ENCODE measurements at regions not wholly inside any gene's neighbourhood (a gene's known extent, or its start where the extent isn't known, plus 50 kb on each side); places are given as distances from the start of the nearest gene placed in this dataset.

- DNase-seq (ENCODE audit: low read depth): no peak
- TF ChIP-seq CTCF (conservative IDR thresholded peaks at IDR 0.05; ENCODE audit: low read length): no peak
- H3K4me3 ChIP-seq (ENCODE audit: low read length): no peak overlapping the region
Measured at GRCh38 chr15:47824147-47824546, 106.8 kb downstream of the SEMA6D start.

GRCh38 chr15:47829667-47830066, 112.4 kb downstream of the SEMA6D start:
- DNase-seq (ENCODE audit: low read depth): no peak
- no peak overlapping the region for H3K4me3 ChIP-seq (ENCODE audit: low read length)
- no peak for TF ChIP-seq CTCF (conservative IDR thresholded peaks at IDR 0.05; ENCODE audit: low read length)

DNA sequence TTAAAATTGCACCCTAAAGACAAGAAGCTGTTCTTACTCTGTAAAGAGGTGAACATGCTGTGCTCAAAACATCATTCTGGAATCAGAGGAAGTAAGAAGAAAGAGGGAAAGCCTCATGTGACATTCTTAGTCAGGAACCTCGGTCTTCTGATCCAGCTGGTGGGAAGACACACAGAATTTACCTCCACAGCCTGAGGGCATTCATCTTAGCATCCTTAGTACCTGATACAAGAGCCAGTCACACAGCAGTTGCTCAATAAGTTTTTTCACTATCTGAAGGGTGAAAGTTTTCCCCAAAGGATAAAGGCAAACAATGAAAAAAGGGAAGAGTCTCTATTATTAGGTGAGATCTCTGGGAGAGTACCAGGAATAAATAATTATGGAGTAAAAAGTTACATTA, 116.8 kb downstream of the SEMA6D start:
- TF ChIP-seq CTCF (conservative IDR thresholded peaks at IDR 0.05; ENCODE audit: low read length): no peak

GRCh38 chr15:47839233-47839825, 122.0 kb downstream of the SEMA6D start:
- DNase-seq (ENCODE audit: low read depth): no peak
- TF ChIP-seq CTCF (conservative IDR thresholded peaks at IDR 0.05; ENCODE audit: low read length): no peak
- H3K4me3 ChIP-seq (ENCODE audit: low read length): no peak overlapping the region

More for the DNA sequence above, 116.8 kb downstream of the SEMA6D start:
- H3K4me3 ChIP-seq (ENCODE audit: low read length): no peak overlapping the region
- no peak for DNase-seq (ENCODE audit: low read depth)

GRCh38 chr15:47843124-47843663, 125.9 kb downstream of the SEMA6D start:
- no peak for DNase-seq (ENCODE audit: low read depth)
- TF ChIP-seq CTCF (conservative IDR thresholded peaks at IDR 0.05; ENCODE audit: low read length): no peak
- no peak overlapping the region for H3K4me3 ChIP-seq (ENCODE audit: low read length)

DNA sequence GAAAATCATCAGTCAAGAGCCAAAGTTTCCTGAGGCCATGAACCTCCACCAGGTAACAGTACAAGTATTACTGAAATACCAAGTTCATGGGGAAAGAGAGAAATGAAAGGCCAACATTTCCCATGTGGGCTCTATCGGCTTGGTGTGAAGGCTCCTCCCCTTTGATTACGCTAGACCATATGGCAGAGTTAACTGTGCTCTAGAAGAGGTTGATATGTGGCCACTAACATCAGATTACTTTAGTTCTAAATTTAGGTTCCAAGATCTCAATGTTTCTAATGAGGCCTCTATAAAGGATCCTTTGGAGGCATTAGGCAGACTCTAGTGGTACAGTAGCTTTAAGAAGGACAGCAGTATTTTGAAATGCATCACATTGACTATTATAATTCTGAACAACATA, 127.1 kb downstream of the SEMA6D start:
- H3K4me3 ChIP-seq (ENCODE audit: low read length): no peak overlapping the region
- no peak for TF ChIP-seq CTCF (conservative IDR thresholded peaks at IDR 0.05; ENCODE audit: low read length)
- DNase-seq (ENCODE audit: low read depth): no peak

GRCh38 chr15:47846128-47846868, 129.0 kb downstream of the SEMA6D start:
- no peak for DNase-seq (ENCODE audit: low read depth)
- H3K4me3 ChIP-seq (ENCODE audit: low read length): no peak overlapping the region
- TF ChIP-seq CTCF (conservative IDR thresholded peaks at IDR 0.05; ENCODE audit: low read length): no peak

Data from AG10803 (cell line).